ENCODE measurements at regions not wholly inside any gene's neighbourhood (a gene's known extent, or its start where the extent isn't known, plus 50 kb on each side); places are given as distances from the start of the nearest gene placed in this dataset.

- TF ChIP-seq YY1 (IDR thresholded peaks at IDR 0.05; ENCODE audit: insufficient read depth, insufficient read length), result no peak
- TF ChIP-seq SUZ12 (IDR thresholded peaks at IDR 0.05; ENCODE audit: extremely low read depth, insufficient read depth, insufficient read length), result no peak
- no peak for TF ChIP-seq ZNF274 (IDR thresholded peaks at IDR 0.05; ENCODE audit: low read depth, low read length)
These were observed 366.4 kb upstream of the RASGRP1 start for GRCh38 chr15:38930851-38931572.
